HG02642 (cell line): ENCODE measurements at regions not wholly inside any gene's neighbourhood (a gene's known extent, or its start where the extent isn't known, plus 50 kb on each side); places are given as distances from the start of the nearest gene placed in this dataset.

ENCODE experiments used
- ATAC-seq: cut with Tn5 transposase; IDR thresholded peaks from one replicate; pipeline ENCODE4 v1.9.1; 2021; ENCODE audit warnings: mild to moderate bottlenecking; ENCODE audit not compliant: unreplicated experiment, poor library complexity

- no peak for ATAC-seq
Measured at GRCh38 chr1:232300466-232300865, 329.5 kb downstream of the SIPA1L2 start.

- no peak for ATAC-seq
Measured at GRCh38 chr1:232296461-232296860, 333.5 kb downstream of the SIPA1L2 start.

DNA sequence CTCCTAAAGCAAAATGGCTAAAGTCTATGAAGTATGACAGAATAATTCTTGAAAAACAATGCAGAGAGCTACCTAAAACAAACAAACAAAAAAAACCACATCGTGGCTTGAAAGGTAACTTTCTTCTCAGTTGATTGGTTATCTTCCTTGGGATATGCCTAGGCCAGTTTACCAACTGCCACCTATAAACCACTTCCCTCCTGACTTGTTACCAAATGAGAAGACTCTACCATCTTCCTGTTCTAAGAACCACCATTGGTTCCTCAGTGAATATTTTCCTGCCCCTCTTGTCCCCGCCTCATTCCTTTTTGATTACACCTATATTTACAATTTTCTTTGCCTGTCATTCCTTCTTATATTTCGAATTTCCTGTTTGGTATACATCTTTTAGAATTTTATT is 336.6 kb downstream of the SIPA1L2 start:
- no peak for ATAC-seq

- no peak for ATAC-seq
Measured at GRCh38 chr1:232292818-232293217, 337.1 kb downstream of the SIPA1L2 start.

GRCh38 chr1:232292239-232292638 is 337.7 kb downstream of the SIPA1L2 start:
- ATAC-seq: no peak

- no peak for ATAC-seq
Measured at GRCh38 chr1:232291681-232292080, 338.3 kb downstream of the SIPA1L2 start.

DNA sequence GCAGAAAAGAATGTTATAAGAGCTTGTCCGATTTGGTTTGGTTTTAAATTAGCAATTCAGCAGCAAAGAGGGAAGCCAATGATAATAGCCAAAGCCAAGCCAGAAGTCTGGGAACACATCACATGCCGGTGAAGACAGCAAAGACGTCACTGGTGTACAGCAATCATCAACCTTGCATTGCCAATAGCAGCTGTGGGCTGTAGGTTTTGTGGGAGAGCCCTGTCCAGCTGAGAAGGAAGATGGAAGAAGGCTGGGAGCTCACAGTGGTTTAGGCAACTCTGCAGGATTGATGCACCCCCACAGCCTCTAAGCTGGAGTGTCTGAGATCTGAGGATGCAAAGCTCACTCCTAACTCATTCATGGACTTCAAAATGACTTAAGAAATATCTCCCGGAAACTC is 338.7 kb downstream of the SIPA1L2 start:
- ATAC-seq: no peak

DNA sequence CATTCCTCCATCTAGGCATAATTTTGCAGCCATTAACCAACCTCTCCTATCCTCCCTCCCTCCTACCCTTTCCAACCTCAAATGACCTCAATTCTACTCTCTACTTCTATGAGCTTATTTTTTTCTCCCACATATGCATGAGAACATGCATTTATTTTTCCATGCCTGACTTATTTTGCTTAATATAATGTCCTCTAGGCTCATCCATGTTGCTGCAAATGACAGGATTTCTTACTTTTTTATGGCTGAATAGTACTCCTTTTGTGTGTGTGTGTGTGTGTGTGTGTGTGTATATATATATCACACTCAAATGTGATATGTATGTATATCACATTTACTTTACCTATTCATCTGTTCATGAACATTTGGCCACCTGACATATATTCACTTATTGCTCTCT is 339.4 kb downstream of the SIPA1L2 start:
- no peak for ATAC-seq

- ATAC-seq: no peak
Measured at GRCh38 chr1:232287676-232288569, 342.0 kb downstream of the SIPA1L2 start.

GRCh38 chr1:232285138-232285537 is 344.8 kb downstream of the SIPA1L2 start:
- ATAC-seq: no peak

DNA sequence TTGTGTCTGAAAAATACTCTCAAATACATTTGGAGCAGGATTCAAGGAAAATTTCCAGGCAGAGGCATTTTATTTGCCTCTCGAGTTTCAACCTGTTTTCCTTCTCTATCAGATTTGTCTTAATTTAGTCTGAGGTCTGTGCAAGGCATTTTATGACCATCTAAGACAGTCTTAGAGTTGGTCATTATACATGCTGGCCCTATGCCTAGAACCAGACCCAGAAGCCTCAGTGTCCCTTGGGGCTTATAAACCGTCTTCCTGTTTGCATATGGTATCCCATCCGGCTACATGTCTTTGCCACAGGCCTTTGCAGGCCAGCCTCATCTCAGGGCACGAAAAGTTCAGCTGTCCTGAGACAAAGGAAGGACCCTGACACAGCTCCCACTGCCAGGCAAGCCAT is 346.1 kb downstream of the SIPA1L2 start:
- no peak for ATAC-seq

DNA sequence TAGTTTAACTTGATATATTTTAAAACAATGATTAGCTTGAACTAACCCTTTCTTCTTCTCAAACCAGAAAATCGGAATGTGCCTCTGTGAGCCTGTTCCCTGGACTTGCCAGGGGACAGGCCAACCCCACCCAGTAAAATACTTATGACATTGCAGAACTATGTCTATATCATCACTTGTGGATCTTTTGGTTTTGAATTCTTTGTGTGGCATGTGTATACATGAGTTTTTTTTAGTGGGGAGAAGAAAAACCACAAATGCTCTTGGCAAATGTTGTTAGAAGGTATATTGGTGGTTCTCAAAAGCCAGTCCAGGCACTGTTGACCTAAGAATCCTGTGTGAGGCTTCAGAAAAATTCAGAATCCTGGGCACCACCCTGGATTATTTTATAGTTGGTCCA is 347.4 kb downstream of the SIPA1L2 start:
- no peak for ATAC-seq

- no peak for ATAC-seq
Measured at GRCh38 chr1:232280910-232281309, 349.0 kb downstream of the SIPA1L2 start.

- no peak for ATAC-seq
Measured at GRCh38 chr1:232279909-232280400, 350.0 kb downstream of the SIPA1L2 start.

GRCh38 chr1:232278925-232279324 is 351.0 kb downstream of the SIPA1L2 start:
- no peak for ATAC-seq

DNA sequence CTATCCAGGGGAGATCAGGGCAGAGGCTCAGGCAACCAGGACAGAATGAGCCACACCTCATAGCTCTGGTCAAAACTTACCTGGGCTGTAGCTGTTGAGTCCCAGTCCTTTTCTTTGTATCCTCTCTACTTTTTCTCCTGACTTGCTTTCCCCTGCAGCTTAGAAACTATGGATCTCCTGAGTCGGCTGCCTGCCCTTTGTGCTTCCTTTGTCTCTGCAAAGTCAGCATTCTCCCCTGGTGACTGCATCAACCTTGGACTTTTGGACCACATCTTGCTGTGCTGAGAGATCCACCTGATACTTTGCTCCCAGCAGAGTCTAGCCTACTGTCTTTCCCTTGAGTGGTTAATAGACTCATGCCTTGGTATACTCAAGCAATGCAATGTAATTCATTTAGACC is 353.3 kb downstream of the SIPA1L2 start:
- no peak for ATAC-seq

DNA sequence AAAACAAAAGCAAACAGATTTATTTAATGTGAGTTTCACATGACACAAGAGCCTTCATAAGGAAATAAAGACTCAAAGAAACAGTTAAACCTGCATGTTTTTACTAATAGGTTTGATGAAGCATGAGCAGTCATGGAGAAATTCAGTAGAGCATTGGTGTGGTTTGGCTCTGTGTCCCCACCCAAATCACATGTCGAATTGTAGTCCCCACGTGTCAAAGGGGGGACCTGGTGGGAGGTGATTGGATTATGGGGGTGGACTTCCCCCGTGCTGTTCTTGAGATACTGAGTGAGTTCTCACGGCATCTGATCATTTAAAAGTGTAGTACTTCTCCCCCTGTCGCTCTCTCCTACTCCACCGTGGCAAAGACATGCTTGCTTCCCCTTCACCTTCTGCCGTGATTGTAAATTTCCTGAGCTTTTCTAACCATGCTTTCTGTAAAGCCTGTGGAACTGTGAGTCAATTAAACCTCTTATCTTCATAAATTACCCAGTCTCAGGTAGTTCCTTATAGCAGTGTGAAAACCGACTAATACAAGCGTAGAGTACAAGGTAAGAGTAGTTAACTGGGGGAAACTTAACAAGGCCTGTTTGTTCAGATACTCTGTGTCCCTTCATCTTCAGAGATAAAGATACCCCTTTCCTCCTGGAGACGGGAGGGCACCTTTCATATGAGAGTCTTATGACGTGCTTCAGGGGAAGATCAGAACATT is 354.8 kb downstream of the SIPA1L2 start:
- no peak for ATAC-seq

DNA sequence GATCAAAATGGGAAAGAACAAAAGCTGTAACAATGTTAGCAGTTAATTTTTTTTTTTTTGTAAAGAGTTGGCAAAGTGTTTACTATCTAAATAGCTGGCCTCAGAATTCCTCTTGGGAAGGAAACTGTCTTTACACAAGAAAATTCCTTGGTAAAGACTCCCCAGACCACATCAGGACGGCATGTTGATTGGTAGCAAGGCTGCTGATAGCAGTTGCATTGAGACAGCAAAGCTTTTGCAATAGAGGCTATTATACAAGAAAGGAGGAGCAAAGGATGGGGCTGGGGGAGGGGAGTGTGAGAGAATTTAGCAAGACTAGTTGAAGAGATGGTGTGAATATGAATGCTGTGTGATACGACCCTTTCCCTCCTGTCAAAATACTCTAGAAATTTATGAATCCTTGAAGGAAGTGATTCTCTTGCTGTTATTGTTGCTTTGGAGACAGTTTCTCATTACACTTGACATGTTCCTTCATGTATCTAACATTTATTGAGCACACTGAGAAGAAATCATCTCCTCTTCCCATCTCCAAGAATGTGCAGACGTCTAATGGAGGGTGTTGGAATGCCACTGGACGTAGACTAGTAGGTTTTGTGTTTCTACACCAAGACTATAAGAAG is 355.6 kb downstream of the SIPA1L2 start:
- ATAC-seq: no peak

- ATAC-seq: no peak
Measured at GRCh38 chr1:232273011-232273410, 356.9 kb downstream of the SIPA1L2 start.

DNA sequence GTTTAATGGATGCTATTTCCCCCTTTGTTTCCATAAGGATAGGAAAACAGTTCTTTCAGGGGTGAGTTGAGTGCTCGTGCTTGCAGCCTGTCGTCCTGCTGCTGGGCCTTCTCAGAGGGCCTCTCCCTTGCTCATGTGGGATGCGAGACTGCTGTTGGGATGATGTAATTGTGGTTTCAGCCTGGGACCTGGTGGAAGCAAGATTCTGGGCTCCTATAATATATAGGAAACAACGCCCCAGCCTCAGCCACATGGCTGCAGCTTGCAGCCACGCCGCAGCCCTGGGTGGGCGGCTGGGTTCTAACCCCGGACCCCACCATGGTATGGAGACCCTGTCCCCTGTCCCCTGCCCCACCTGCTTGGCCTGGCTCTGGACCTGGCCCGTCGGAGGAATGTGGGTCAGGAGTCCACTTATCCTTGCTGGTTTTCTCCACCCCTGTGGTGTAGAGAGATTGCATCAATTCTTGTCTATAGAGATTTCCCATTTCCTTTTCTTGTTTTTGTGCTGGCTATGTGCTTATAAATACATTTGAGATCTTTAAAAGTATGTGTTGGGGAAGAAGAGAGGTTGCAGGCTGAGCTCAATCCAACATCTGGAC is 357.8 kb downstream of the SIPA1L2 start:
- no peak for ATAC-seq

- no peak for ATAC-seq
Measured at GRCh38 chr1:232271299-232271698, 358.6 kb downstream of the SIPA1L2 start.
